ENCODE measurements at regions not wholly inside any gene's neighbourhood (a gene's known extent, or its start where the extent isn't known, plus 50 kb on each side); places are given as distances from the start of the nearest gene placed in this dataset.

- Histone ChIP-seq H3K4me3 (no peak overlapping the region), H3K4me2 (no peak overlapping the region), H3K4me1 (no peaks in the 10 kb centered on the region), H3K9me3 (no peaks in the 10 kb centered on the region), H3K27ac (no peak overlapping the region)
- CTCF ChIA-PET: no interaction called here
- no peak for TF ChIP-seq TP53 (CRISPR knock-in tag; IDR thresholded peaks at IDR 0.05)
- TF ChIP-seq BCL3 (IDR thresholded peaks at IDR 0.05): no peak
- TF ChIP-seq KDM1A (IDR thresholded peaks at IDR 0.05; ENCODE audit: low read depth): no peak
- no peak for TF ChIP-seq HEYL (CRISPR knock-in tag; IDR thresholded peaks at IDR 0.05)
- no peak for TF ChIP-seq ZFP36 (IDR thresholded peaks at IDR 0.05; ENCODE audit: borderline replicate concordance, partially characterized antibody)
- TF ChIP-seq FOSB (CRISPR knock-in tag; IDR thresholded peaks at IDR 0.05): no peak
- no peak for TF ChIP-seq MAZ (IDR thresholded peaks at IDR 0.05; ENCODE audit: borderline replicate concordance, low read depth, low read length)
- no peak for TF ChIP-seq HES2 (IDR thresholded peaks at IDR 0.05)
- TF ChIP-seq JUN (IDR thresholded peaks at IDR 0.05): no peak
- TF ChIP-seq CBX8 (IDR thresholded peaks at IDR 0.05): no peak
- no peak for TF ChIP-seq BHLHE40 (IDR thresholded peaks at IDR 0.05; ENCODE audit: low read depth, low read length)
- no peak for TF ChIP-seq HDAC2 (IDR thresholded peaks at IDR 0.05)
- no peak for TF ChIP-seq ATOH8 (CRISPR knock-in tag; IDR thresholded peaks at IDR 0.05; ENCODE audit: low read depth)
- TF ChIP-seq SMC3 (IDR thresholded peaks at IDR 0.05): no peak
- no peak for TF ChIP-seq HOXB5 (CRISPR knock-in tag; IDR thresholded peaks at IDR 0.05)
- FAIRE-seq (no peak), DNase-seq (ENCODE audit: low read depth in 1 of 2, low spot score in 1 of 2) (no peak), ATAC-seq (no peak)
- 49% methylated on average over 3 of the region's 3 CpGs for WGBS (ENCODE audit: missing lambda C conversion rate)
- POLR2A ChIA-PET: no interaction called here
These were observed 148.3 kb downstream of the SEC61B start for GRCh38 chr9:99370376-99370775.

- Histone ChIP-seq H3K9me3 (no peaks in the 10 kb centered on the region), H3K4me1 (no peaks in the 10 kb centered on the region), H3K27ac (no peak overlapping the region), H3K4me3 (no peak overlapping the region), H3K4me2 (no peak overlapping the region)
- ATAC-seq: no peak
- TF ChIP-seq KDM1A (IDR thresholded peaks at IDR 0.05; ENCODE audit: low read depth) (no peak), KDM5A (IDR thresholded peaks at IDR 0.05) (no peak), EHF (CRISPR knock-in tag; IDR thresholded peaks at IDR 0.05) (no peak), RNF2 (IDR thresholded peaks at IDR 0.05; ENCODE audit: borderline replicate concordance, low read depth) (no peak), RAD21 (conservative IDR thresholded peaks at IDR 0.05 in 1 of 2, IDR thresholded peaks at IDR 0.05 in 1 of 2) (no peak), HOXB5 (CRISPR knock-in tag; IDR thresholded peaks at IDR 0.05) (no peak), JUNB (IDR thresholded peaks at IDR 0.05) (no peak), NR3C1 (IDR thresholded peaks at IDR 0.05) (no peak), CEBPB (IDR thresholded peaks at IDR 0.05) (no peak), HMGXB4 (CRISPR knock-in tag; IDR thresholded peaks at IDR 0.05; ENCODE audit: borderline replicate concordance) (no peak), CTCF (IDR thresholded peaks at IDR 0.05) (no peak), PBX3 (IDR thresholded peaks at IDR 0.05) (no peak), ZSCAN20 (CRISPR knock-in tag; IDR thresholded peaks at IDR 0.05) (no peak), EHMT2 (IDR thresholded peaks at IDR 0.05; ENCODE audit: low read depth) (no peak), HOXB13 (CRISPR knock-in tag; IDR thresholded peaks at IDR 0.05; ENCODE audit: low read depth) (no peak), FOSL2 (IDR thresholded peaks at IDR 0.05) (no peak), FOSL2 (CRISPR knock-in tag; IDR thresholded peaks at IDR 0.05) (no peak)
- no peak for DNase-seq (ENCODE audit: low read depth in 1 of 2, low spot score in 1 of 2)
- no peak for FAIRE-seq
- POLR2A ChIA-PET: no interaction called here
- 9% methylated on average over 2 of the region's 2 CpGs for WGBS (ENCODE audit: missing lambda C conversion rate)
- CTCF ChIA-PET: no interaction called here
These were observed 149.3 kb downstream of the SEC61B start for GRCh38 chr9:99371376-99371775.
